KMS-11 (cell line): ENCODE measurements at regions not wholly inside any gene's neighbourhood (a gene's known extent, or its start where the extent isn't known, plus 50 kb on each side); places are given as distances from the start of the nearest gene placed in this dataset.

ENCODE experiments used
- H2AFZ ChIP-seq: fragments of 200-600 bp; sonication (generic); 2 replicates; pipeline ENCODE4 v1.6.1; 2016; ENCODE audit warnings: antibody characterized with exemption, mixed run types, low read depth
- H3K27ac ChIP-seq: fragments of 200-600 bp; sonication (generic); 2 replicates; pipeline ENCODE4 v1.6.1; 2016; ENCODE audit warnings: mild to moderate bottlenecking, mixed run types
- H3K27me3 ChIP-seq: fragments of 200-600 bp; sonication (generic); 2 replicates; pipeline ENCODE4 v1.6.1; 2017; ENCODE audit warnings: mild to moderate bottlenecking, low read depth, mixed run types, moderate library complexity; ENCODE audit not compliant: insufficient read depth
- H3K36me3 ChIP-seq: fragments of 200-600 bp; sonication (generic); 2 replicates; pipeline ENCODE4 v1.6.1; 2017; ENCODE audit warnings: mild to moderate bottlenecking, mixed run types; ENCODE audit not compliant: insufficient read depth
- H3K4me1 ChIP-seq: fragments of 200-600 bp; sonication (generic); 2 replicates; pipeline ENCODE4 v1.6.1; 2016; ENCODE audit warnings: mild to moderate bottlenecking, low read depth, mixed run types; ENCODE audit not compliant: poor library complexity, severe bottlenecking
- H3K4me2 ChIP-seq: fragments of 200-600 bp; sonication (generic); 2 replicates; pipeline ENCODE4 v1.7.0; 2016; ENCODE audit warnings: mild to moderate bottlenecking, mixed run types
- H3K4me3 ChIP-seq: fragments of 200-600 bp; sonication (generic); IDR thresholded peaks from 2 replicates; pipeline ENCODE4 v1.6.1; 2017; ENCODE audit warnings: low read depth, low read length, mixed read lengths; ENCODE audit not compliant: insufficient read depth
- H3K79me2 ChIP-seq: fragments of 200-600 bp; sonication (generic); 2 replicates; pipeline ENCODE4 v1.6.1; 2016; ENCODE audit warnings: low read depth, mixed run types; ENCODE audit not compliant: insufficient read depth
- H3K9ac ChIP-seq: fragments of 200-600 bp; sonication (generic); 2 replicates; pipeline ENCODE4 v1.6.1; 2016; ENCODE audit warnings: mild to moderate bottlenecking, mixed run types
- H4K20me1 ChIP-seq: fragments of 200-600 bp; sonication (generic); 2 replicates; pipeline ENCODE4 v1.6.1; 2016; ENCODE audit warnings: mild to moderate bottlenecking, mixed run types; ENCODE audit not compliant: insufficient read depth
- TF ChIP-seq, protein P1 (sequence below): fragments of 200-600 bp; sonication (generic); conservative IDR thresholded peaks from 2 replicates; pipeline ENCODE4 v1.6.1; 2017; ENCODE audit warnings: low read depth, mild to moderate bottlenecking, antibody characterized with exemption, low read length, moderate library complexity, mixed read lengths

DNA sequence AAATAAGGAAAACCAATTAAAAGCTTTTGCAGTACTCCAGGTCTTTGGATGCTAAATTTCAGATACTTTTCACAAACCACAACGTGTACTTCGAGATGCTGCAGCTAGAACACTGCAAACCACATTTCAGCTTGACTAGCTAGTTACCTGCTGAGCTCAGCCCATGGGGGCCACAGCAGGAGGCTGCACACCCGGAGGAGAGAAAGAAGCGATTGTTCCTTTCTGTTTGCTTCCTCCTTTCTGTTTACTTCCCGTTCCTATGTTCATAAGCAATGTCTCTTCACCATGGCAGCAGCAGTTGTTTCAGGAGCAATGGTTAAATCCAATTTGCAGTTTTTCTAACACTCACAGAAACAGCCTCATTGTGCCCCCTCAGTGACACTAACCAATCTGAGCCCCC, 225.6 kb upstream of the FGGY start:
- peak overlapping the region; percentile 9; the same call in 1 of the 2 replicates for H3K4me2 ChIP-seq
- no peaks in the 10 kb centered on the region for H3K36me3 ChIP-seq
- H2AFZ ChIP-seq, result peak overlapping the region; percentile 34; the same call in 1 of the 2 replicates
- H3K4me3 ChIP-seq, result no peak overlapping the region
- H3K79me2 ChIP-seq, result no peaks in the 10 kb centered on the region
- TF ChIP-seq, protein P1, sequence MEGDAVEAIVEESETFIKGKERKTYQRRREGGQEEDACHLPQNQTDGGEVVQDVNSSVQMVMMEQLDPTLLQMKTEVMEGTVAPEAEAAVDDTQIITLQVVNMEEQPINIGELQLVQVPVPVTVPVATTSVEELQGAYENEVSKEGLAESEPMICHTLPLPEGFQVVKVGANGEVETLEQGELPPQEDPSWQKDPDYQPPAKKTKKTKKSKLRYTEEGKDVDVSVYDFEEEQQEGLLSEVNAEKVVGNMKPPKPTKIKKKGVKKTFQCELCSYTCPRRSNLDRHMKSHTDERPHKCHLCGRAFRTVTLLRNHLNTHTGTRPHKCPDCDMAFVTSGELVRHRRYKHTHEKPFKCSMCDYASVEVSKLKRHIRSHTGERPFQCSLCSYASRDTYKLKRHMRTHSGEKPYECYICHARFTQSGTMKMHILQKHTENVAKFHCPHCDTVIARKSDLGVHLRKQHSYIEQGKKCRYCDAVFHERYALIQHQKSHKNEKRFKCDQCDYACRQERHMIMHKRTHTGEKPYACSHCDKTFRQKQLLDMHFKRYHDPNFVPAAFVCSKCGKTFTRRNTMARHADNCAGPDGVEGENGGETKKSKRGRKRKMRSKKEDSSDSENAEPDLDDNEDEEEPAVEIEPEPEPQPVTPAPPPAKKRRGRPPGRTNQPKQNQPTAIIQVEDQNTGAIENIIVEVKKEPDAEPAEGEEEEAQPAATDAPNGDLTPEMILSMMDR, result no peak
- no peaks in the 10 kb centered on the region for H4K20me1 ChIP-seq
- H3K4me1 ChIP-seq, result peaks cover 11% of the 10 kb centered on the region
- no peak overlapping the region for H3K27ac ChIP-seq
- H3K27me3 ChIP-seq, result no peaks in the 10 kb centered on the region
- no peak overlapping the region for H3K9ac ChIP-seq

DNA sequence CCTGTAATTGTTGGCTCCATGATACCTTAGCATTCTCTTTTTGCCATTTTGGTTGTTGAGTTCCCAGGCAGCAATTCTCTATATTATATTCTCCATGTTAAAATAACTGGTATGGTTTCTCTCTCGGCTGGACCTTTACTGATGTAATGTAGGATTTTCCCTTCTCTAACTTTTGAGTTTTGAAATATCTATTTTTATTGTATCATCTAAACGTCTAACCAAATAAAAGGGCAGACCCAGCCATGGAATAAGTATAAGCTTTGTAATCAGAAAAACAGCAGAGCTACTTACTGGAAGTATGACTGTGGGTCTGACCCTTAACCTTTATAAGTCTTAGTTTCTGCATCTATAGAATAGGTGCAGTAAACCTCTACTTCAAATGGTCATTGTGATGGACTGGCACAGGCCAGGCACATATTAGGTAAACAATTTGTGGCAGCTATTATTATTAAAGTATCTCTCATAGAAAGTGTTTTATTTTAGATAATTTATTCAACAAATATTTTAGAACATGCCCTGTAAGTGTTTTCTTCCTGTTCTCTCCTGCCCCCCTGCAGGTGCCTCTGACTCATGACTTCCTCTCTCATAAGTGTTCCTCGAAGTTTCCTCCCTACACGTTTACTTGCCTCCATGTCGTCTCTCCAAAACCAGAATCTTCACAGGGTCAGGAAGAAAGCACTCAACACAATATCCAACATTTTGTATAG, 224.9 kb upstream of the FGGY start:
- no peaks in the 10 kb centered on the region for H3K27me3 ChIP-seq
- no peak overlapping the region for H3K4me3 ChIP-seq
- no peak overlapping the region for H2AFZ ChIP-seq
- H3K27ac ChIP-seq, result no peak overlapping the region
- H3K4me2 ChIP-seq, result no peak overlapping the region
- H4K20me1 ChIP-seq, result no peaks in the 10 kb centered on the region
- TF ChIP-seq, protein P1, result no peak
- no peak overlapping the region for H3K9ac ChIP-seq
- no peaks in the 10 kb centered on the region for H3K36me3 ChIP-seq
- H3K4me1 ChIP-seq, result peaks cover 11% of the 10 kb centered on the region
- no peaks in the 10 kb centered on the region for H3K79me2 ChIP-seq

DNA sequence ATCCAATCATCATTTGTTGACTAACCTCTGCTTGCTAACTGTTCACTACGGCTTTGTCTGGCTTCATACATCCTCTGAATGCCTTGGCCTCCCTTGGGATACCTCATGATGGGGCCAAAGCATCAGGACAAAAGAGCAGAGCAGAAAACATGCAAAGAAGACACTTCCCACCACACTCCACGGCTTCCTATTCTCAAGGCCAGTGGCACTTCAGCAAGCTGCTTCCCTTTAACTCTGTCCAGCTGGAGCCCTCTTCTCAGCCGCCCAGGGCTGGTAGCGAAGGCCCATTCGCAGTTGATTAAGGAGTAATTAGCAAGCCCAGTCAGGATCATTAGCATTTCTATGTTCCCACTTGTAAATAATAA, 224.3 kb upstream of the FGGY start:
- no peak overlapping the region for H3K9ac ChIP-seq
- peaks cover 11% of the 10 kb centered on the region for H3K4me1 ChIP-seq
- TF ChIP-seq, protein P1, result no peak
- no peak overlapping the region for H3K4me3 ChIP-seq
- no peak overlapping the region for H3K4me2 ChIP-seq
- no peaks in the 10 kb centered on the region for H3K27me3 ChIP-seq
- H3K27ac ChIP-seq, result no peak overlapping the region
- no peaks in the 10 kb centered on the region for H4K20me1 ChIP-seq
- H3K79me2 ChIP-seq, result no peaks in the 10 kb centered on the region
- H3K36me3 ChIP-seq, result no peaks in the 10 kb centered on the region
- H2AFZ ChIP-seq, result no peak overlapping the region

DNA sequence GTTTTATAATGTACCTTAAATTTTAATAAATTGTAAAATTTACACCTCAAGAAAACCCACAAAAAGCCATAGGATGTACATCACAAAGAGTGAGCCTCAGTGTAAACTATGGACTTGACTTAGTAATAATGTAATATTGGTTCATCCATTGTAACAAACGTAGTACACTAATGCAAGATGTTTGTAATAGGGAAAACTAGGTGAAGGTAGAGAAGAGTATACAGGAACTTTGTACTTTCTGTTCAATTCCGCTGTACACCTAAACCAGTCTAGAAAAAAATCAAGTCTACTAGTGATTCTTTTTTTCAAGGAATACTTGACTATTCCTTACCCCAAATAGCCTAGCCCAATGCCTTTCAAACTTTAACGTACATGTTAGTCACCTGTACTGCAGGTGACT, 222.3 kb upstream of the FGGY start:
- H3K4me2 ChIP-seq, result no peak overlapping the region
- no peaks in the 10 kb centered on the region for H3K79me2 ChIP-seq
- no peaks in the 10 kb centered on the region for H4K20me1 ChIP-seq
- no peaks in the 10 kb centered on the region for H3K27me3 ChIP-seq
- no peaks in the 10 kb centered on the region for H3K36me3 ChIP-seq
- H3K4me3 ChIP-seq, result no peak overlapping the region
- no peak overlapping the region for H3K27ac ChIP-seq
- TF ChIP-seq, protein P1, result no peak
- H3K4me1 ChIP-seq, result peaks cover 11% of the 10 kb centered on the region
- no peak overlapping the region for H2AFZ ChIP-seq
- no peak overlapping the region for H3K9ac ChIP-seq
